ENCODE measurements at regions not wholly inside any gene's neighbourhood (a gene's known extent, or its start where the extent isn't known, plus 50 kb on each side); places are given as distances from the start of the nearest gene placed in this dataset.

DNA sequence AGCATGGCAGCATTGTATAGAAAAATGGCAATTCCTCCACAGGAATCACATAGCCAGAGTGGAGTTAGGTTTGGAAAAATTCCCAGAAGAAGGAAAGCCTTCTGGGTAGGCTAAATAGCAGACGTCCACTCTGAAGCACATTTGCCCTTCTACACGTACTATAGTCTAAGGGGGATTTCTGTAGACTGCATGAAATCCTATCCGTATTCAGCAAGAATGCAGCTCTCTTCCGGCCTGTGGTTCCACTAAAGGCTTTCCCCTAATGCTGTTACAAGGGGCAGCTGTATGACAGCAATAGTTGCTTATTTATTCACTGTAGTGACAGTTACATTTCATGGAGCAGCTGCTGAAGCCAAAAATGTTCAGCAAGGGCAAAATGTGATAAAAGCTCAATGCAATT is 263.6 kb downstream of the RWDD3 start:
- H2AFZ ChIP-seq (ENCODE audit: low read length) = no peak overlapping the region
- no peak overlapping the region for H3K4me3 ChIP-seq (ENCODE audit: low read length, poor library complexity, severe bottlenecking)
- TF ChIP-seq CTCF (conservative IDR thresholded peaks at IDR 0.05; ENCODE audit: low read length) (no peak), EZH2phosphoT487 (IDR thresholded peaks at IDR 0.05; ENCODE audit: borderline replicate concordance) (no peak)
- no peaks in the 10 kb centered on the region for H4K20me1 ChIP-seq (ENCODE audit: insufficient read depth, low read length, poor library complexity, severe bottlenecking)
- no peaks in the 10 kb centered on the region for H3F3A ChIP-seq (ENCODE audit: low read depth)
- no peak overlapping the region for H3K4me2 ChIP-seq (ENCODE audit: low read depth, low read length, poor library complexity, severe bottlenecking)
- no peaks in the 10 kb centered on the region for H3K36me3 ChIP-seq (ENCODE audit: insufficient read depth, low read length)
- H3K27me3 ChIP-seq (ENCODE audit: insufficient read depth, low read length, poor library complexity, severe bottlenecking) = no peaks in the 10 kb centered on the region
- no peaks in the 10 kb centered on the region for H3K9me3 ChIP-seq (ENCODE audit: insufficient read depth, low read depth, low read length)
- H3K9me2 ChIP-seq (replicated peaks; ENCODE audit: low read depth, low read length) = 0 out of 2 replicates have a peak, but pooled peaks cover under 1% of the 10 kb centered on the region
- no peaks in the 10 kb centered on the region for H3K79me2 ChIP-seq (ENCODE audit: insufficient read depth, low read length)
- no peaks in the 10 kb centered on the region for H3K4me1 ChIP-seq (ENCODE audit: insufficient read depth, low read length, poor library complexity, severe bottlenecking)
- no peak overlapping the region for H3K9ac ChIP-seq (ENCODE audit: low read depth, low read length, poor library complexity, severe bottlenecking)

DNA sequence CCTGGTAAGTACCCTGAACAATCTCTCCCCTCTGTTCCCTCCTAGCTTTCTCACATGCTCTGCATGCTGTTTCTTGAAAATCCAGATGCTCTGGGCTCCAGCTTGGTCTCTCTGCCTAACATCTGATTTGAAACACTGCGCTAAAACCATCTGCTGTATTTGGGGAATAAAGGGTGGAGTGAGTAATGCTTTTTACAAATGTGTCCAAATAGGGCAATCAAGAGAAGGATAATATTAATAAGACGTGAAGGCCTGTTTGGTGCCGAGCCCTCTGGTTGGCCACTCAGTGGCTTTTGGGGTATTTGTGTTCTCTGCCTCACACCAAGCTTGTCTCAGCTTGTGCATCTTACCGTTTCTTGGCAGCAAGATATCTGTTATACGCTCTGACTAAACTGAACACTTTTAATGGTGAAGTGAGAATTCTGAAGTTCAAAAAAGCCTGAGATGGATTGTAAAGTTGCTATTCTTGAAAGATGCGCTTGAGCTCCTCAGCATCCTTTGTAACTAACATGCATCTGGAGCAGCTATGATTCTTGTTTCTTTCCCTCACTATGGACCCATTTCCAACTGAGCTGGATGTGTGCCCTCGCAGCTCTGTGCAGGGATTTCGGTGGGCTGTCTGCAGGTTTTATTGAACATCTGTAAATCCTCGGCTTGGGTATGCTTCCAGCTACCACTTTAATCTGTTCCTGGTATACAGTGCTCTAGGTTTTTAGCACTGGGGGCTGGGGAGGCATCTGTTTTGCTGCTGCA is 269.4 kb downstream of the RWDD3 start:
- Histone ChIP-seq H3K4me2 (ENCODE audit: low read depth, low read length, poor library complexity, severe bottlenecking) (no peak overlapping the region), H3F3A (ENCODE audit: low read depth) (no peaks in the 10 kb centered on the region), H3K4me3 (ENCODE audit: low read length, poor library complexity, severe bottlenecking) (no peak overlapping the region), H3K9me3 (ENCODE audit: insufficient read depth, low read depth, low read length) (no peaks in the 10 kb centered on the region), H2AFZ (ENCODE audit: low read length) (no peak overlapping the region), H3K27me3 (ENCODE audit: insufficient read depth, low read length, poor library complexity, severe bottlenecking) (no peaks in the 10 kb centered on the region), H3K79me2 (ENCODE audit: insufficient read depth, low read length) (no peaks in the 10 kb centered on the region), H3K4me1 (ENCODE audit: insufficient read depth, low read length, poor library complexity, severe bottlenecking) (no peaks in the 10 kb centered on the region), H4K20me1 (ENCODE audit: insufficient read depth, low read length, poor library complexity, severe bottlenecking) (no peaks in the 10 kb centered on the region), H3K36me3 (ENCODE audit: insufficient read depth, low read length) (no peaks in the 10 kb centered on the region), H3K9ac (ENCODE audit: low read depth, low read length, poor library complexity, severe bottlenecking) (no peak overlapping the region), H3K9me2 (replicated peaks; ENCODE audit: low read depth, low read length) (0 out of 2 replicates have a peak, but pooled peaks cover 3% of the 10 kb centered on the region)
- TF ChIP-seq CTCF (conservative IDR thresholded peaks at IDR 0.05; ENCODE audit: low read length) = no peak
- TF ChIP-seq EZH2phosphoT487 (IDR thresholded peaks at IDR 0.05; ENCODE audit: borderline replicate concordance) = no peak

DNA sequence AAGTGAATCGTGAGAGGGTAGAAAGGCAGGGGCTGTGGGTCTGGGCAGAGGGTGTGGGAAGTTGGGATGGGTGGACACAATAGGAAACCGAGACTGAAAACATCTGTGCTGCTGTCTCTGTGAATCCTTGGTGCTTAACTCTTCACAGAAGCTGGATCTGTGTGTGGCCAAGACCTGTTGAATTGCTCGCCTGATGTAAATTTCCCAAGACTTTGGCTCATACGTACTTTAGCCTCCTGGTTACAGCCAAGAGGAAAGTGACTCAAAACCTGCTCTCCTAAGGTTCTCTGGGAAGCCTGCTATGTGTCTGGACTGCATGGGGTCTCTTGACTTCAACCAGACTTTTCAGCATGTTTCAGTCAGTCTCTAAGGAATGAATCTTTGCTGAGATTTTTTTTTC is 270.3 kb downstream of the RWDD3 start:
- Histone ChIP-seq H3K27me3 (ENCODE audit: insufficient read depth, low read length, poor library complexity, severe bottlenecking) (no peaks in the 10 kb centered on the region), H3K9me2 (replicated peaks; ENCODE audit: low read depth, low read length) (0 out of 2 replicates have a peak, but pooled peaks cover 3% of the 10 kb centered on the region), H3K9me3 (ENCODE audit: insufficient read depth, low read depth, low read length) (no peaks in the 10 kb centered on the region), H3K36me3 (ENCODE audit: insufficient read depth, low read length) (no peaks in the 10 kb centered on the region), H3K4me1 (ENCODE audit: insufficient read depth, low read length, poor library complexity, severe bottlenecking) (no peaks in the 10 kb centered on the region), H3K79me2 (ENCODE audit: insufficient read depth, low read length) (no peaks in the 10 kb centered on the region), H3F3A (ENCODE audit: low read depth) (no peaks in the 10 kb centered on the region), H2AFZ (ENCODE audit: low read length) (no peak overlapping the region), H4K20me1 (ENCODE audit: insufficient read depth, low read length, poor library complexity, severe bottlenecking) (no peaks in the 10 kb centered on the region), H3K9ac (ENCODE audit: low read depth, low read length, poor library complexity, severe bottlenecking) (no peak overlapping the region), H3K4me3 (ENCODE audit: low read length, poor library complexity, severe bottlenecking) (no peak overlapping the region), H3K4me2 (ENCODE audit: low read depth, low read length, poor library complexity, severe bottlenecking) (no peak overlapping the region)
- TF ChIP-seq CTCF (conservative IDR thresholded peaks at IDR 0.05; ENCODE audit: low read length) (no peak), EZH2phosphoT487 (IDR thresholded peaks at IDR 0.05; ENCODE audit: borderline replicate concordance) (no peak)
